AG09309 (cell line): ENCODE measurements at regions not wholly inside any gene's neighbourhood (a gene's known extent, or its start where the extent isn't known, plus 50 kb on each side); places are given as distances from the start of the nearest gene placed in this dataset.

ENCODE experiments used
- DNase-seq: peaks from one replicate; pipeline ENCODE4 v3.0.0-alpha.2; 2010; ENCODE audit warnings: low read depth
- H3K4me3 ChIP-seq: 2 replicates; pipeline ENCODE4 v1.5.1; 2011; ENCODE audit warnings: mild to moderate bottlenecking, low read depth, low read length, moderate library complexity; ENCODE audit not compliant: control insufficient read depth
- CTCF ChIP-seq: IDR thresholded peaks from 2 replicates; pipeline ENCODE4 v1.5.1; 2011; ENCODE audit warnings: mild to moderate bottlenecking, low read depth, low read length, inconsistent platforms; ENCODE audit not compliant: insufficient read depth, control insufficient read depth; ENCODE audit errors: missing control alignments

DNA sequence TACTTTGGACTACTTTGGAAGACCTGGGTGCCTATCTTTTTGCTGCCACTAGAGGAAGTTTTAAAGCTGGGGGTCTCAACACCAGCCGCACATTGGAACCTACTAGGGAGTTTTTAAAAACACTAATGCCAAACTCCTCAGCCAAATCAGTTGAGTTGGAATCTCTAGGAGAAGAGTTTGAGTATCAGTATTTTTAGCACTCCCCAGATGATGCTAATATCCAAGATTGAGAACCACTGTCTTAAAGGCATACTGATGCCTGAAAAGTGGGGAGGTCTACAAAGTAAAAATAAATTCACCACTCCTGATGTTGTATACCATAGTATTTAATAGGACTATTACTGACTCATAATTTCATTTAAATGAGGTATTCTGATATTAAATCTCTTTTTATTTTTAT lies 62.9 kb upstream of the COL21A1 start:
- no peak for TF ChIP-seq CTCF
- DNase-seq = no peak
- no peak overlapping the region for H3K4me3 ChIP-seq

GRCh38 chr6:56299916-56300315 lies 52.5 kb upstream of the COL21A1 start:
- TF ChIP-seq CTCF = no peak
- no peak overlapping the region for H3K4me3 ChIP-seq
- DNase-seq = no peak

GRCh38 chr6:56297022-56297989 lies 49.9 kb upstream of the COL21A1 start:
- H3K4me3 ChIP-seq = no peak overlapping the region
- no peak for TF ChIP-seq CTCF
- DNase-seq = no peak
